Astrocyte (in vitro differentiated cells and primary cell): ENCODE measurements at regions not wholly inside any gene's neighbourhood (a gene's known extent, or its start where the extent isn't known, plus 50 kb on each side); places are given as distances from the start of the nearest gene placed in this dataset.

Experiments
- DNase-seq: peaks from one replicate; pipeline ENCODE4 v3.0.0-alpha.2; 2010; ENCODE audit warnings: low read depth
- FAIRE-seq: peaks from 2 replicates; lab custom pipeline; 2011; peaks lifted over from hg19 to GRCh38; lab: Jason Lieb, UNC
- H2AFZ ChIP-seq: 2 replicates; pipeline ENCODE4 v1.6.0; 2012; ENCODE audit warnings: low read depth, low read length, inconsistent platforms
- H3K27ac ChIP-seq: 2 replicates; pipeline ENCODE4 v1.5.1; 2011; ENCODE audit warnings: low read depth, low read length, inconsistent platforms
- H3K27me3 ChIP-seq: 2 replicates; pipeline ENCODE4 v1.6.0; 2011; ENCODE audit warnings: low read length, inconsistent platforms; ENCODE audit not compliant: insufficient read depth
- H3K36me3 ChIP-seq: 2 replicates; pipeline ENCODE4 v1.5.1; 2011; ENCODE audit warnings: low read length, inconsistent platforms; ENCODE audit not compliant: insufficient read depth
- H3K4me1 ChIP-seq: 2 replicates; pipeline ENCODE4 v1.5.1; 2011; ENCODE audit warnings: low read length, inconsistent platforms; ENCODE audit not compliant: insufficient read depth
- H3K4me2 ChIP-seq: 2 replicates; pipeline ENCODE4 v1.6.0; 2012; ENCODE audit warnings: low read length, inconsistent platforms
- H3K4me3 ChIP-seq: 2 replicates; pipeline ENCODE4 v1.5.1; 2011; ENCODE audit warnings: low read depth, mild to moderate bottlenecking, low read length, inconsistent platforms; ENCODE audit not compliant: insufficient read depth
- H3K79me2 ChIP-seq: 2 replicates; pipeline ENCODE4 v1.6.0; 2012; ENCODE audit warnings: mild to moderate bottlenecking, low read length, inconsistent platforms; ENCODE audit not compliant: insufficient read depth
- H3K9ac ChIP-seq: 2 replicates; pipeline ENCODE4 v1.6.0; 2012; ENCODE audit warnings: mild to moderate bottlenecking, low read length, inconsistent platforms
- H3K9me3 ChIP-seq: 2 replicates; pipeline ENCODE4 v1.5.1; 2012; ENCODE audit warnings: low read depth, mild to moderate bottlenecking, low read length, inconsistent platforms; ENCODE audit not compliant: insufficient read depth
- H4K20me1 ChIP-seq: 2 replicates; pipeline ENCODE4 v1.6.0; 2012; ENCODE audit warnings: low read length, inconsistent platforms; ENCODE audit not compliant: insufficient read depth
- H3K27ac Mint-ChIP-seq: one replicate; pipeline ENCODE4 v1.8.0; 2021; ENCODE audit warnings: mild to moderate bottlenecking, mixed read lengths; ENCODE audit not compliant: unreplicated experiment
- H3K27me3 Mint-ChIP-seq: one replicate; pipeline ENCODE4 v1.8.0; 2021; ENCODE audit warnings: low read depth, mixed read lengths; ENCODE audit not compliant: unreplicated experiment
- H3K36me3 Mint-ChIP-seq: one replicate; pipeline ENCODE4 v1.8.0; 2021; ENCODE audit warnings: low read depth, mixed read lengths; ENCODE audit not compliant: unreplicated experiment
- H3K4me1 Mint-ChIP-seq: one replicate; pipeline ENCODE4 v1.8.0; 2021; ENCODE audit warnings: low read depth, mixed read lengths; ENCODE audit not compliant: unreplicated experiment
- H3K4me3 Mint-ChIP-seq: one replicate; pipeline ENCODE4 v1.8.0; 2021; ENCODE audit warnings: mild to moderate bottlenecking, moderate library complexity, mixed read lengths; ENCODE audit not compliant: unreplicated experiment
- H3K9me3 Mint-ChIP-seq: one replicate; pipeline ENCODE4 v1.8.0; 2021; ENCODE audit warnings: mild to moderate bottlenecking, mixed read lengths; ENCODE audit not compliant: unreplicated experiment
- CTCF ChIP-seq: IDR thresholded peaks from 2 replicates; pipeline ENCODE4 v1.5.1; 2011; ENCODE audit warnings: low read depth, mild to moderate bottlenecking, inconsistent platforms, low read length, moderate library complexity; ENCODE audit not compliant: insufficient read depth
- EZH2 ChIP-seq: IDR thresholded peaks from 2 replicates; pipeline ENCODE4 v1.6.1; 2012; ENCODE audit warnings: mild to moderate bottlenecking, low read length, inconsistent platforms; ENCODE audit not compliant: insufficient read depth

DNA sequence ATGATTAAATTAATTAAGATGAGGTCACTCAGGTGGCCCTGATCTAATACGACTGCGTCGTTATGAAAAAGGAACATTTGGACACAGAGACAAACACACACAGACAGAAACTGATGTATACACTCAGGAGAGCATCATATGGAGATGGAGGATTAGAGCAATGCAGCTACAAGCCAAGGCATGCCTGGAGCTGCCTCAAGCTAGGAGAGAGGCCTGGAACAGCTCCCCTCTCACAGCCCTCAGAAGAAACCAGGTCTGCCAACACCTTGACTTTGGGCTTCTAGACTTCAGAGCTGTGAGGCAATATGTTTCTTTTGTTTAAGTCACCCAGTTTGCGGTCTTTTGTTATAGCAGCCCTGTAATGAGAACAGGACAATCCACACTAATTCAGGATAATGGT is 318.9 kb downstream of the HS3ST3B1 start:
- TF ChIP-seq EZH2, result no peak
- TF ChIP-seq CTCF, result no peak
- Histone ChIP-seq H3K9ac (no peak overlapping the region), H3K27ac (no peak overlapping the region), H3K27me3 (no peaks in the 10 kb centered on the region), H4K20me1 (no peaks in the 10 kb centered on the region), H3K4me2 (no peak overlapping the region), H3K9me3 (no peaks in the 10 kb centered on the region), H3K4me3 (no peak overlapping the region), H2AFZ (no peak overlapping the region), H3K79me2 (no peaks in the 10 kb centered on the region), H3K36me3 (no peaks in the 10 kb centered on the region), H3K4me1 (no peaks in the 10 kb centered on the region)
- Mint-ChIP-seq H3K36me3 (no peaks in the 10 kb centered on the region), H3K4me3 (no peak overlapping the region), H3K9me3 (no peaks in the 10 kb centered on the region), H3K4me1 (no peaks in the 10 kb centered on the region), H3K27me3 (peaks cover 3% of the 10 kb centered on the region), H3K27ac (no peak overlapping the region)
- DNase-seq (no peak), FAIRE-seq (no peak)

- H3K27ac ChIP-seq, result no peak overlapping the region
Measured at GRCh38 chr17:14616528-14616927, 315.6 kb downstream of the HS3ST3B1 start.

More at GRCh38 chr17:14616528-14616927, 315.6 kb downstream of the HS3ST3B1 start:
- H3K36me3 Mint-ChIP-seq, result no peaks in the 10 kb centered on the region
- H3K27me3 Mint-ChIP-seq, result peaks cover 3% of the 10 kb centered on the region
- no peaks in the 10 kb centered on the region for H3K27me3 ChIP-seq
- H3K27ac Mint-ChIP-seq, result no peak overlapping the region
- no peak overlapping the region for H3K4me2 ChIP-seq
- FAIRE-seq (no peak), DNase-seq (no peak)
- no peak overlapping the region for H2AFZ ChIP-seq
- H3K79me2 ChIP-seq, result no peaks in the 10 kb centered on the region
- no peaks in the 10 kb centered on the region for H3K9me3 ChIP-seq
- H3K4me3 ChIP-seq, result no peak overlapping the region
- H3K9me3 Mint-ChIP-seq, result no peaks in the 10 kb centered on the region
- H3K36me3 ChIP-seq, result no peaks in the 10 kb centered on the region
- TF ChIP-seq EZH2, result no peak
- TF ChIP-seq CTCF, result no peak
- no peaks in the 10 kb centered on the region for H3K4me1 ChIP-seq
- no peak overlapping the region for H3K4me3 Mint-ChIP-seq
- no peaks in the 10 kb centered on the region for H3K4me1 Mint-ChIP-seq
- H3K9ac ChIP-seq, result no peak overlapping the region
- H4K20me1 ChIP-seq, result no peaks in the 10 kb centered on the region
